ENCODE measurements at regions not wholly inside any gene's neighbourhood (a gene's known extent, or its start where the extent isn't known, plus 50 kb on each side); places are given as distances from the start of the nearest gene placed in this dataset.

- CTCF ChIA-PET: no interaction called here
- POLR2A ChIA-PET: no interaction called here
- DNase-seq (ENCODE audit: extremely low spot score): no peak
- TF ChIP-seq CTBP1 (IDR thresholded peaks at IDR 0.05; ENCODE audit: borderline replicate concordance) (no peak), ELF4 (IDR thresholded peaks at IDR 0.05) (no peak), TARDBP (IDR thresholded peaks at IDR 0.05) (no peak), FOXK2 (IDR thresholded peaks at IDR 0.05) (no peak)
These were observed 138.4 kb upstream of the SPACA1 start for GRCh38 chr6:87908978-87909811.

GRCh38 chr6:87907521-87907920 lies 140.1 kb upstream of the SPACA1 start:
- TF ChIP-seq ZNF384 (IDR thresholded peaks at IDR 0.05): no peak
- no peak for TF ChIP-seq ARNT (IDR thresholded peaks at IDR 0.05)
- TF ChIP-seq FOXA1 (IDR thresholded peaks at IDR 0.05): no peak
- no peak for TF ChIP-seq FOXM1 (IDR thresholded peaks at IDR 0.05; ENCODE audit: borderline replicate concordance)
- no peak for TF ChIP-seq NFRKB (IDR thresholded peaks at IDR 0.05)
- ChIA-PET CTCF (no interaction called here), POLR2A (no interaction called here)
- no peak for DNase-seq (ENCODE audit: extremely low spot score)

- POLR2A ChIA-PET: no interaction called here
- CTCF ChIA-PET: interaction anchor here (0.8 kb wide), 1 partner anchor 7 kb away, joined by 3 read pairs; no protein-coding TSS in a partner anchor
- TF ChIP-seq BHLHE40 (IDR thresholded peaks at IDR 0.05; ENCODE audit: borderline replicate concordance) (no peak), TARDBP (IDR thresholded peaks at IDR 0.05) (no peak), SP1 (IDR thresholded peaks at IDR 0.05) (no peak), ZNF384 (IDR thresholded peaks at IDR 0.05) (no peak), NFRKB (IDR thresholded peaks at IDR 0.05) (no peak), PKNOX1 (IDR thresholded peaks at IDR 0.05) (no peak), SUZ12 (IDR thresholded peaks at IDR 0.05) (no peak), CTBP1 (IDR thresholded peaks at IDR 0.05; ENCODE audit: borderline replicate concordance) (no peak), HDGF (IDR thresholded peaks at IDR 0.05; ENCODE audit: borderline replicate concordance) (no peak), FOXK2 (IDR thresholded peaks at IDR 0.05) (no peak), FOXA1 (IDR thresholded peaks at IDR 0.05) (no peak), LEF1 (IDR thresholded peaks at IDR 0.05; ENCODE audit: borderline replicate concordance) (no peak), FOXM1 (IDR thresholded peaks at IDR 0.05; ENCODE audit: borderline replicate concordance) (no peak)
- DNase-seq (ENCODE audit: extremely low spot score): no peak
These were observed 142.5 kb upstream of the SPACA1 start for GRCh38 chr6:87905101-87905641.

GRCh38 chr6:87904011-87904410 lies 143.6 kb upstream of the SPACA1 start:
- ChIA-PET CTCF (interaction anchor here (0.6 kb wide), 1 partner anchor 51 kb away, joined by 3 read pairs; no protein-coding TSS in a partner anchor), POLR2A (no interaction called here)
- no peak for DNase-seq (ENCODE audit: extremely low spot score)
- TF ChIP-seq SUZ12 (IDR thresholded peaks at IDR 0.05) (no peak), L3MBTL2 (conservative IDR thresholded peaks at IDR 0.05) (no peak), FOXA1 (IDR thresholded peaks at IDR 0.05) (no peak)

GRCh38 chr6:87903323-87903722 lies 144.3 kb upstream of the SPACA1 start:
- CTCF ChIA-PET: no interaction called here
- DNase-seq (ENCODE audit: extremely low spot score): no peak
- POLR2A ChIA-PET: no interaction called here
- TF ChIP-seq CTBP1 (IDR thresholded peaks at IDR 0.05; ENCODE audit: borderline replicate concordance) (no peak), L3MBTL2 (conservative IDR thresholded peaks at IDR 0.05) (no peak), BHLHE40 (IDR thresholded peaks at IDR 0.05; ENCODE audit: borderline replicate concordance) (no peak), SUZ12 (IDR thresholded peaks at IDR 0.05) (no peak), LEF1 (IDR thresholded peaks at IDR 0.05; ENCODE audit: borderline replicate concordance) (no peak), ARNT (IDR thresholded peaks at IDR 0.05) (no peak), FOXK2 (IDR thresholded peaks at IDR 0.05) (no peak), SP1 (IDR thresholded peaks at IDR 0.05) (no peak), ZNF384 (IDR thresholded peaks at IDR 0.05) (no peak), PKNOX1 (IDR thresholded peaks at IDR 0.05) (no peak), HDGF (IDR thresholded peaks at IDR 0.05; ENCODE audit: borderline replicate concordance) (no peak), FOXA1 (IDR thresholded peaks at IDR 0.05) (no peak)

GRCh38 chr6:87902383-87902782 lies 145.3 kb upstream of the SPACA1 start:
- DNase-seq (ENCODE audit: extremely low spot score): no peak
- ChIA-PET POLR2A (no interaction called here), CTCF (interaction anchor here (0.6 kb wide), 1 partner anchor 11 kb away, joined by 4 read pairs; no protein-coding TSS in a partner anchor)
- TF ChIP-seq SUZ12 (IDR thresholded peaks at IDR 0.05) (no peak), FOXK2 (IDR thresholded peaks at IDR 0.05) (no peak), FOXA1 (IDR thresholded peaks at IDR 0.05) (no peak), ARNT (IDR thresholded peaks at IDR 0.05) (no peak), ZNF384 (IDR thresholded peaks at IDR 0.05) (no peak), CTBP1 (IDR thresholded peaks at IDR 0.05; ENCODE audit: borderline replicate concordance) (no peak), ELF4 (IDR thresholded peaks at IDR 0.05) (no peak), SP1 (IDR thresholded peaks at IDR 0.05) (no peak), HDGF (IDR thresholded peaks at IDR 0.05; ENCODE audit: borderline replicate concordance) (no peak), NFRKB (IDR thresholded peaks at IDR 0.05) (no peak)

- TF ChIP-seq FOXK2 (IDR thresholded peaks at IDR 0.05) (no peak), BHLHE40 (IDR thresholded peaks at IDR 0.05; ENCODE audit: borderline replicate concordance) (no peak), TARDBP (IDR thresholded peaks at IDR 0.05) (no peak), SUZ12 (IDR thresholded peaks at IDR 0.05) (no peak), LEF1 (IDR thresholded peaks at IDR 0.05; ENCODE audit: borderline replicate concordance) (no peak)
- ChIA-PET CTCF (interaction anchor here (0.6 kb wide), 1 partner anchor 11 kb away, joined by 4 read pairs; no protein-coding TSS in a partner anchor), POLR2A (no interaction called here)
- no peak for DNase-seq (ENCODE audit: extremely low spot score)
These were observed 146.0 kb upstream of the SPACA1 start for GRCh38 chr6:87901613-87902012.

Data from HEK293T (cell line).